ENCODE measurements at regions not wholly inside any gene's neighbourhood (a gene's known extent, or its start where the extent isn't known, plus 50 kb on each side); places are given as distances from the start of the nearest gene placed in this dataset.

DNA sequence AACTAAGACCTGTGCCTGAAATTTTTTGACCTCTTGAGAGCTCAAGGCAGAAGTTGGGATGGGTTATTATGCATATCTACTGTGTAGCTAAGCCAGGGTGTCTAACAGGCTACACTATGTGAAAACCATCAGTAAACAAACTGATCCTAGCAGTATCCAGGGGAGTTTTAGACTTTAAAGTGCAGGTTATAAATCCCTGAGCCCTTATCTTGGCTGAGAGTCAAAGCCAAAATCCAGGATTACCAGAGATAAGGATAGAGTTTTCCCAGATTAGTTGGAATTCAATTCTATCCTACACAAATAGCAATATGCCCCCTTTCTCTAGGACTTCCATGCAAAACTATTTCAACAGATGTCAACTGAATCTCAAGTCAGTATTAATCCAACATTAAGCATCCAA lies 1229.7 kb downstream of the GRIK2 start:
- Mint-ChIP-seq H3K9me3 (ENCODE audit: unreplicated experiment) (no peaks in the 10 kb centered on the region), H3K4me3 (ENCODE audit: unreplicated experiment) (no peak overlapping the region), H3K27ac (ENCODE audit: unreplicated experiment) (no peak overlapping the region), H3K36me3 (ENCODE audit: unreplicated experiment) (no peaks in the 10 kb centered on the region), H3K4me1 (ENCODE audit: low read depth, unreplicated experiment) (no peaks in the 10 kb centered on the region), H3K27me3 (ENCODE audit: unreplicated experiment) (no peaks in the 10 kb centered on the region)
- no peak for DNase-seq
- no peak for TF ChIP-seq CTCF (IDR thresholded peaks at IDR 0.05; ENCODE audit: partially characterized antibody, unreplicated experiment)

DNA sequence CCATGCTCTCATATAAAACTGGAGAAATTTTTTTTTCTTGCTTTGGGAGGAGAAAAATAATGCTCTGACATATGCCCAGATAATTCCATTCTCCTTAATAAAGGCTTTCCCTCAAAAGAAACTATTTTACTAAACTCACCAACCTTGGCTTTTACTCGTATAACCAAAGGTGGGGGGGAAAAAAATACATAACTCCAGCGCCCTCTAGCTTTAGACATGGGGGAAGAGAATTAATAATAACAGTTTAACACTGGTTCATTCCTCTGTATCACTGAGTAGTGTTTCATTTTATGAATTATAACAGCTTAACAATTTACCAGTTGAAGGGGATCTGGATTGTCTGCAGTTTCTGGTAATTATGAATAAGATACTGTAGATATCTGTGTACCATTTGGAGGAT lies 1226.1 kb downstream of the GRIK2 start:
- no peak for DNase-seq
- no peak overlapping the region for H3K27ac Mint-ChIP-seq (ENCODE audit: unreplicated experiment)
- H3K9me3 Mint-ChIP-seq (ENCODE audit: unreplicated experiment), result peaks cover 2% of the 10 kb centered on the region
- peaks cover 6% of the 10 kb centered on the region for H3K36me3 Mint-ChIP-seq (ENCODE audit: unreplicated experiment)
- H3K27me3 Mint-ChIP-seq (ENCODE audit: unreplicated experiment), result no peaks in the 10 kb centered on the region
- H3K4me1 Mint-ChIP-seq (ENCODE audit: low read depth, unreplicated experiment), result no peaks in the 10 kb centered on the region
- peak; percentile 45 for TF ChIP-seq CTCF (IDR thresholded peaks at IDR 0.05; ENCODE audit: partially characterized antibody, unreplicated experiment)
- H3K4me3 Mint-ChIP-seq (ENCODE audit: unreplicated experiment), result no peak overlapping the region

- peaks cover 3% of the 10 kb centered on the region for H3K9me3 Mint-ChIP-seq (ENCODE audit: unreplicated experiment)
- no peaks in the 10 kb centered on the region for H3K27me3 Mint-ChIP-seq (ENCODE audit: unreplicated experiment)
- H3K36me3 Mint-ChIP-seq (ENCODE audit: unreplicated experiment), result no peaks in the 10 kb centered on the region
- no peak for TF ChIP-seq CTCF (IDR thresholded peaks at IDR 0.05; ENCODE audit: partially characterized antibody, unreplicated experiment)
- H3K4me3 Mint-ChIP-seq (ENCODE audit: unreplicated experiment), result no peak overlapping the region
- DNase-seq, result no peak
- H3K27ac Mint-ChIP-seq (ENCODE audit: unreplicated experiment), result no peak overlapping the region
- no peaks in the 10 kb centered on the region for H3K4me1 Mint-ChIP-seq (ENCODE audit: low read depth, unreplicated experiment)
Measured at GRCh38 chr6:102582569-102582968, 1189.1 kb downstream of the GRIK2 start.

DNA sequence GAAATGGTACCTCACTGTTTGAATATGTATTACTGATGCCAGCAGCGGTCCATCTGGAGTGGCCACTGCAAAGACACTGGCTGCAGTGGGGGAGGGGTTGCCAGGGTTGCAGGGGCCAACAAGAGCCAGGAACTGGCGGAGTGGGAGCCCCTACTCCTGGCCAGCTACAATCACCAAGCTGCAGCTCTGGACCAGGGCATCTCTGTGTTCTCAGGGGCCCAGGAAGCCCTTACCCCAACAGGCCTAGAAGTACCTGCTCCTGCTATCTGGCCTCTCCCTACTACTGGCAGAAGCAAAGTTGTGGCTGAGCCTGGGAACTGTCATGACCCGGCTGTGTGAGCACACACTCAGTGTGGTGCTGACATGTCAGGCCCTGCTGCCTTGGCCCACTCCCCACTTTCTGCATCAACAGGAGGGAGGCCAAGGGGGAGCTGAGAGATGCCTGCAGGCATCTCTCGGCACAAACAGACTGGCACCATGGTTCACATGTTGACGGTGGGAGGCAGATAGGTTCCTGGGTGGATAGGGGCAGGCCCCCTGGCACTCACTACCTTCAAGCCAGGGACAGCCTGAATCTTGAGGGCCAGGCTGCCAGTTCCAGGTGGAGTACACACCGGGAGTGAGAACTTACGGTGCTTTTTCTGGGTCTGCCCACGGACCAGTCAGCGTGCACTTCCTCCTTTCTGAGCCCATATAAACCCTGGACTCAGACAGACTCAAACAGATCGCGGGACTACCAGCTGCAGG lies 1188.0 kb downstream of the GRIK2 start:
- Mint-ChIP-seq H3K4me3 (ENCODE audit: unreplicated experiment) (no peak overlapping the region), H3K9me3 (ENCODE audit: unreplicated experiment) (peaks cover 3% of the 10 kb centered on the region), H3K4me1 (ENCODE audit: low read depth, unreplicated experiment) (no peaks in the 10 kb centered on the region), H3K27ac (ENCODE audit: unreplicated experiment) (no peak overlapping the region), H3K27me3 (ENCODE audit: unreplicated experiment) (no peaks in the 10 kb centered on the region), H3K36me3 (ENCODE audit: unreplicated experiment) (no peaks in the 10 kb centered on the region)
- no peak for TF ChIP-seq CTCF (IDR thresholded peaks at IDR 0.05; ENCODE audit: partially characterized antibody, unreplicated experiment)
- DNase-seq, result no peak

GRCh38 chr6:102571236-102571908 lies 1177.9 kb downstream of the GRIK2 start:
- no peaks in the 10 kb centered on the region for H3K27me3 Mint-ChIP-seq (ENCODE audit: unreplicated experiment)
- no peaks in the 10 kb centered on the region for H3K4me1 Mint-ChIP-seq (ENCODE audit: low read depth, unreplicated experiment)
- no peaks in the 10 kb centered on the region for H3K36me3 Mint-ChIP-seq (ENCODE audit: unreplicated experiment)
- no peak for TF ChIP-seq CTCF (IDR thresholded peaks at IDR 0.05; ENCODE audit: partially characterized antibody, unreplicated experiment)
- DNase-seq, result no peak
- H3K4me3 Mint-ChIP-seq (ENCODE audit: unreplicated experiment), result no peak overlapping the region
- no peak overlapping the region for H3K27ac Mint-ChIP-seq (ENCODE audit: unreplicated experiment)
- H3K9me3 Mint-ChIP-seq (ENCODE audit: unreplicated experiment), result no peaks in the 10 kb centered on the region

Data from glutamatergic neuron (in vitro differentiated cells).